ENCODE measurements at regions not wholly inside any gene's neighbourhood (a gene's known extent, or its start where the extent isn't known, plus 50 kb on each side); places are given as distances from the start of the nearest gene placed in this dataset.

GRCh38 chr5:159566832-159567231 is 236.5 kb upstream of the IL12B start:
- POLR2A ChIA-PET: no interaction called here

More at GRCh38 chr5:159566832-159567231, 236.5 kb upstream of the IL12B start:
- no peak overlapping the region for H3K9ac ChIP-seq (replicated peaks; ENCODE audit: extremely low read depth, insufficient read depth, low read length)
- H3K4me2 ChIP-seq (ENCODE audit: insufficient read depth, low read length): no peak overlapping the region
- dilution Hi-C loops (cut with MboI; ENCODE audit: extremely low pct_ligation_motif_present, low sequenced_read_pairs): no loop called here
- no peaks in the 10 kb centered on the region for H3K79me2 ChIP-seq (ENCODE audit: control insufficient read depth, insufficient read depth, low read length)
- no peak for FAIRE-seq
- no peak overlapping the region for H3K4me3 ChIP-seq (replicated peaks in 1 of 3; ENCODE audit: insufficient read depth in 1 of 3, low read depth in 1 of 3, low read length in 3 of 3)
- BruUV-seq (replicated peaks): no TSS peak
- H4K20me1 ChIP-seq (replicated peaks; ENCODE audit: control insufficient read depth, extremely low read depth, insufficient read depth, low read length): no peaks in the 10 kb centered on the region
- TF ChIP-seq JUN (IDR thresholded peaks at IDR 0.05; ENCODE audit: borderline replicate concordance, insufficient read depth, insufficient read length, low read depth) (no peak), POLR2A (IDR thresholded peaks at IDR 0.05; ENCODE audit: low read depth, low read length) (no peak), EZH2 (IDR thresholded peaks at IDR 0.05; ENCODE audit: borderline replicate concordance, low read depth, low read length, severe bottlenecking) (no peak), MYC (IDR thresholded peaks at IDR 0.05; ENCODE audit: low read depth, low read length) (no peak), POLR2AphosphoS5 (IDR thresholded peaks at IDR 0.05; ENCODE audit: insufficient read depth, low read depth, low read length) (no peak), CTCF (IDR thresholded peaks at IDR 0.05; ENCODE audit: extremely low read depth in 1 of 2, insufficient read depth in 1 of 2, low read depth in 1 of 2, low read length in 2 of 2) (no peak), MAX (IDR thresholded peaks at IDR 0.05; ENCODE audit: insufficient read depth, insufficient read length) (no peak), GATA2 (IDR thresholded peaks at IDR 0.05; ENCODE audit: insufficient read depth, insufficient read length, low read depth, low read length) (no peak), FOS (IDR thresholded peaks at IDR 0.05; ENCODE audit: borderline replicate concordance, insufficient read depth, low read length) (no peak)
- no peak overlapping the region for H2AFZ ChIP-seq (ENCODE audit: low read depth, low read length)
- CTCF ChIA-PET: interaction anchor here (0.8 kb wide), 1 partner anchor 350 kb away, joined by 3 read pairs; the partner anchor contains the start of gene ADRA1B
- no peaks in the 10 kb centered on the region for H3K27me3 ChIP-seq (ENCODE audit: control insufficient read depth in 2 of 2, insufficient read depth in 2 of 2, low read length in 2 of 2)
- intact Hi-C loops (cut with micrococcal nuclease): no loop called here
- no peaks in the 10 kb centered on the region for H3K9me3 ChIP-seq (replicated peaks; ENCODE audit: control insufficient read depth, insufficient read depth, low read length)
- H3K36me3 ChIP-seq (ENCODE audit: control insufficient read depth in 2 of 2, extremely low read depth in 1 of 2, insufficient read depth in 2 of 2, low read length in 2 of 2): no peaks in the 10 kb centered on the region
- no peak overlapping the region for H3K27ac ChIP-seq (ENCODE audit: insufficient read depth, low read depth, low read length)
- no peaks in the 10 kb centered on the region for H3K4me1 ChIP-seq (ENCODE audit: control insufficient read depth, extremely low read depth, insufficient read depth, low read length)
- DNase-seq (ENCODE audit: low read depth, low spot score): no peak
- H3K9me1 ChIP-seq (replicated peaks; ENCODE audit: control insufficient read depth, extremely low read depth, insufficient read depth, low read length): no peaks in the 10 kb centered on the region
